Stimulated activated naive CD4-positive, alpha-beta T cell treated with Interleukin-2 at 50 U/mL for 16 hours (primary cell): ENCODE measurements at regions not wholly inside any gene's neighbourhood (a gene's known extent, or its start where the extent isn't known, plus 50 kb on each side); places are given as distances from the start of the nearest gene placed in this dataset.

Source experiments
- DNase-seq: peaks from one replicate; lab custom pipeline; 2025; lab: John Stamatoyannopoulos, UW

- DNase-seq: no peak
Measured at GRCh38 chr17:5785867-5786509, 201.7 kb upstream of the NLRP1 start.

DNA sequence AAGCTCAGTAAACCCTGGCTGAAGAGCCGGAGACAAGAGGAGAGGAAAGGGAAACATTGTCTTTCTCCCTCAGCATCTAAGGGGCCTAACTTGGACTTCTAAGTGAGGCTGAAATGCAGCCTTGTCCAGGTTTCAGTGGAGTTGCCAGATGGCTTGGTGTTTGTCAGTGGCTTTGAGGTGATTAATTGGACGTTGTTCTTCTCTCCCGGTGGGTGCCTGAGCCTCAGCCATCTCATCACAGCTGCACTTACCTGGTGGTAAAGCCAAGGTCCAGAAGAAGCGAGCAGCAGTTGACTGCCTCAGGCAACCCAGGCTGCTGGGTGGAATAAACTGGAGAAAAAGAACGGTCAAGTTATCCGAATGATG, 202.2 kb upstream of the NLRP1 start:
- DNase-seq: no peak

DNA sequence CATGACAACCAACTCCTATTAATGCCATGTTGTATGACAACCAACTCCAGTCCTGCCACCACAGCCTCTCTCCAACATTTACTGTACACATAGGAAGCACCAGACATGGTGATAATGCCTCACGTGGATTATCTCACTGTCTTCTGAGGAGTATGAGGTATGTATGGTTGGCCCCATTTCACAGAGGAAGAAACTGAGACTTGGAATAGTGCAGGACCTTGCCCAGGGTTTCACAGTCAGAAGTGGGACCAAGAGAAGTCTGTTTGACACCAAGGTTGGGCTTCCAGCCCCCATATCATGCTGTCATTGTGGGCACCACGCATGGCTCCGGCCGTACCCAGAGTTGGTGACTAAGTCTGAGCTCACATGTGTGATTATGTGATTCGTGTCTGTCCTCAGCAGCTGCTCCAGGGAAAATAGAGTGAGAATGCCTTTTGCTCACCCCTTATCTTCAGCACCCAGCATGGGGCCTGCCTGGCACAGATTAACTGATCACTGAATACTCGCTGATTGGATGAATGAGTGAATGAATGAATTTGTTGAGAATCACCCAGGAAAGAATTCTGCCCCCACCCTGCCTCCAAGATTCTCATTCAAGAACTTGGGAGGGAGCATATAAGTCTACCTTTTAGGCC, 204.1 kb upstream of the NLRP1 start:
- no peak for DNase-seq

DNA sequence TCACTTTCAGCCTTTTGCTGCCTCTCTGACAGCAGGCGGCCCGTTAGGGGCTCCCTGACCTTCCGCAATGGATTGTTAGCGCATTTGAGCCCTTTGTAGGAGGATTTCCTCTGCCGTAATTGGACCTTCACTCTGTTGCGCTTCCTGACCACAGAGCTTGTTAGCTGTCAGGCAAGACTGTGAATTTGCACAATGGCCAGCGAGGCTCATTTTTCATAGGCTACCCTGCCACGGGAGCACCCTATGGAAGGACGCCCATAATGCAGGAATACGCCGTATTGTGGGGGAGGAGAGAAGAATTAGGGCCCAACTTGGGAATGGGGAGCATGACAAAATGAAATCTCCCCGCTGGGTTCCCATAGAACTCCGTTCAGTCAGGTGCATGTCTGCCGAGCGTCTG, 205.2 kb upstream of the NLRP1 start:
- DNase-seq: no peak

DNA sequence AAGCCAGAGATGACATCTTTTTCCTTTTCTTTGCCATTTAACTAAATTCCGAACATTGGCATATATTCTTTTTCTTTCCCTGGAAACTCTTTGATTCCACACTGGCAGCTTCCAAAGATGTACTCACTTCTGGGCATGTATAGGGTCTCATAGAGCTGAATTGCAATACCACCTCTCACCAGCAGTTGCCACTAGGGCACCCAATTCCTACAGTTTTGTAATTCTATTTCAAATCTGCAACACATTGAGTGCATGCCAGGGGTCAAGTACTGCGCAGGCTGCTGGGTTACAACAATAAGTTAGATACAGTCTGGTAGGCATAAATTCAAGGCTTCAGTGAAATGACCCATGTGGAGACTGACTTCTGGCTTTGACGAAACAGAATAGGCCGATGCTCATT, 208.8 kb upstream of the NLRP1 start:
- DNase-seq: no peak

DNA sequence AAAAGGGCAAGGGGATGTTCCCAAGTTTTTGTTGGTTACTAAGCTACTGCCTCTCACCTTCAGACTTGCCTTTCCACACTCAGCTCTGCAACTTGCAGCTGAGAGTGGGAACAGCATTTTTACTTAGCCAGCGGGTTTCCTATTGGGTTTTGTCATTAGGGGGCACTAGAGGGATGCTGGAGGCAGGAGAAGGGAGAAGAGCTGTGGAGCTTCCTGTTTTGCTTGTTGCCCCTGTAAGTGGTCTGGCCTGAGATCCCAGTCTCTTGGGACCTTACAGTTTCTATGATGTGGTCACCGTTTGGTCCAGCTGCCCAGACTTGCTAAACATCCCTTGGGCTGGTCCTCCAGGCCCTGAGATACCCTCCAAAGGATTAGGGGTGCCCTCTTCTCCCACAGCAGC, 209.6 kb upstream of the NLRP1 start:
- DNase-seq: no peak

- no peak for DNase-seq
Measured at GRCh38 chr17:5794385-5794784, 210.1 kb upstream of the NLRP1 start.

DNA sequence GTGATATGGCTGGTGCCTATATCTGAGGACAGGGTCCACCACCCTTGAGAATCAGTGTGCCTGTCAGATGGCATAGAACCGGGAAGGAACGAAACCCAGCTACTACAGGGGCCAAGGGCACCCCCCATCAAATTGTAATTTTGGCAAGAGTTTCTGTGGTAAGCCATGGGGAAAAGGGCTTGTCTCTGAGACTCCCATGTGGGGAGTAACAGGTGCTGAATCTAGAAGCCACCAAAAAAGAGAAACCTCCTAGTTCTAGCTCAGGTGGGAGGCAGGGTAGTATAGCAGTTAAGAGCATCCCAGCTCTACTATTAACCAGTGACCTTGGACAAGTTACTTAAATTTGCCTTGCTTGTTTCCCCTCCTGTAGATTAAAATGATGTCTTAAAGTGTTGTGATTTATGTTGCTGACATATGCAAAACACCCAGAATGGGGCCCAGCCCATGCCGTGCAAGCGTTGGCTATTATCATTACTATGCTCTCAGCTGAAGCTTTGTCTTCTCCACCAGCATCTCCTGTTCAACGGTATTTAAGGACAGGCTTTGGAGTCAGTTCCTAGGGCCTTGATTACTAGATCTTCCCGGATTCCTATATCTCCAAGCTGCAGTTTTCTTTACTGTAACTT, 210.7 kb upstream of the NLRP1 start:
- DNase-seq: no peak

- DNase-seq: no peak
Measured at GRCh38 chr17:5797447-5798050, 213.2 kb upstream of the NLRP1 start.

- no peak for DNase-seq
Measured at GRCh38 chr17:5798094-5798493, 213.8 kb upstream of the NLRP1 start.

GRCh38 chr17:5800131-5800530, 215.8 kb upstream of the NLRP1 start:
- DNase-seq: no peak

GRCh38 chr17:5800646-5801045, 216.3 kb upstream of the NLRP1 start:
- no peak for DNase-seq

DNA sequence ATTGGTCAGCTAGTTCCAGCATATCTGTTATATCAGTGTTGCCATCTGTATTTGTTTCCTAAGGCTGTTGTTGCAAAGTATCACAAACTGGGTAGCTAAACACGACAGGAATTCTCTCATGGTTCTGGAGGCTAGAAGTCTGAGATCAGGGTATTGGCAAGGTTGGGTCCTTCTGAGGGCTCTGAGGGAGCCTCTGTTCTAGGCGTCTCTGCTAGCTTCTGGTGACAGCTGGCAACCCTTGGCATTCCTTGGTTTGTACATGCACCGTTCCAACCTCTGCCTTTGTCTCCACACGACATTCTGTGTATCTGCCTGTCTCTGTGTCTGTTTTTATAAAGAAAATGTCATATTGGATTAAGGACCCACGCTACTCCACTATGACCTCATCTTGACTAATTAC, 219.9 kb upstream of the NLRP1 start:
- DNase-seq: no peak

GRCh38 chr17:5809056-5809455, 224.7 kb upstream of the NLRP1 start:
- DNase-seq: no peak

DNA sequence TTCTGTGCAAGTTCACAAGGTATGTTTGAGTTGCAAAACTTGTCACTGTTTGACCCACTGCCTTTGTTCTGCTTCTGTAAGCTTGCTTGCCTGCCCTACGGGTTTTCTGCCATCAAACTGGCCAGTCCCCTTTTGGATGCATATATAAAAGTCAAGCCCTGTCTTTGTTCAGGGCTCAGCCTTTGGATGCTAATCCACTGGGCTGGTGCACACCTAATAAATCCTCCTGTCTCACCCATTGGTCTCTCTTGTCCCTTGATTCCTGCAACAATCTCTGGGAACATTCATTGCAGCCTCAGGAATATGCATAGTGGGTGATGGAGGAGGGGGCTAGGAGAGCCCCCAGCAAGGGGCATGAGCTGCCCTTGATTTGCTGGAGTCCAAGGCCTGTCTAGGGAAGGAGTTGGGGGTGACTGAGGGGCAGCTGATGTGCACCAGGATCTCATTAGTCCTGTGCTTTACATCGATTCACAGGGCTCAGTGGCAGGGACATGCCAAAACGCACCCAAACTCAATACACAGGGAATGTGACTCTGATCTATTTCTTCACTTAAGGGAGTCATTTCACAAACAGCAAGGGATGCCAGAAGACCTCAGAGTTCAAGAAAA, 225.4 kb upstream of the NLRP1 start:
- no peak for DNase-seq

DNA sequence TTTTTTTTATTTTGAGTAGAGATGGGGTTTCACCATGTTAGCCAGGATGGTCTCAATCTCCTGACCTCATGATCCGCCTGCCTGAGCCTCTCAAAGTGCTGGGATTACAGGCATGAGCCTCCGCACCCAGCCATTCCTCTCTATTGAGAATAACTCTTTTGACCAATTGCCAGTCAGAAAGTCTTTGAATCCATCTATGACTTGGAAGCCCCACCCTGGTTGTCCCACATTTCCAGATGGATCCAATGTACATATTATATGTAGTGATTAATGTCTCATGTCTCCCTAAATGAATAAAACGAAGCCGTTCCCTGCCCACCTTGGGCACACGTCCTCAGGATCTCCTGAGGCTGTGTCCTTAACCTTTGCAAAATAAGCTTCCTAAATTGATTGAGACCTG, 228.3 kb upstream of the NLRP1 start:
- DNase-seq: no peak

DNA sequence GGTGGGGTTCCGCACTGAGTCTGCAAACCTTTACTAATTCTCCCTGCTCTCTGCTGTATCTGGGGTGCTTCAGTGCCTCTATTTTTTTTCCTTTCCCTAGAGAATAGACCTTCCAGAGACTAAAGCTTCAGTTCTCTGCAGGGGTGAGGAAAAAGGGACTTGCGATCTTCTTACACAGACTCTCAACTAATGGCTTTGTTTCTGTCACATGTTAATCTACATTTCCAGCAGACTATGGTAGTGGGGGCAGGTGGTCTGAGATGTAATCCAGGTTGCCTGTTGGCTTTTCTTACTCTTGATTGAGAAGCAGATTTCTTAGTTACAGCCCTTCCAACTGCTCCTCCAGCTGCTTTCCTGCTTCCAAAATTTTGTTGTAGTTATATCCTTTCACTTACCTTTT, 229.0 kb upstream of the NLRP1 start:
- no peak for DNase-seq

DNA sequence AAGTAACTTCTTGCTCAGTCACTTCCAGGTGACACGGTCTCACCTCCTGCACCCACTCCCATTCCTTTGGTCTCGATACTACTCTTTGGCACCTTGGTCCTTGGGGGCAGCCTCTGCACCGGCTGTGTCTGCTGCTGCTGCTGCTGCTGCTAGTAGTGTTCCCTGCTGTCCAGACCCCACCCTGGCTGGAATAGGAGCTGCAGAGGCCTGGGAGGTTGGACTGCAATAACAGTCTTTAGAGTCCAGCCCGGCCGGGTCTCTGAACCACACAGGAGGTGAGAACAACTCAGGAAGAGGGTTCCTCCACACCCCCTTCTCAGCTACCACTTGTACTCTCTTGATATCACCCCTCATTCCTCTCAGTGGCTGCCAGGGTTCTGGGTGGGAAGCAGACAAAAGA, 231.1 kb upstream of the NLRP1 start:
- no peak for DNase-seq

- DNase-seq: no peak
Measured at GRCh38 chr17:5816491-5817070, 232.3 kb upstream of the NLRP1 start.

DNA sequence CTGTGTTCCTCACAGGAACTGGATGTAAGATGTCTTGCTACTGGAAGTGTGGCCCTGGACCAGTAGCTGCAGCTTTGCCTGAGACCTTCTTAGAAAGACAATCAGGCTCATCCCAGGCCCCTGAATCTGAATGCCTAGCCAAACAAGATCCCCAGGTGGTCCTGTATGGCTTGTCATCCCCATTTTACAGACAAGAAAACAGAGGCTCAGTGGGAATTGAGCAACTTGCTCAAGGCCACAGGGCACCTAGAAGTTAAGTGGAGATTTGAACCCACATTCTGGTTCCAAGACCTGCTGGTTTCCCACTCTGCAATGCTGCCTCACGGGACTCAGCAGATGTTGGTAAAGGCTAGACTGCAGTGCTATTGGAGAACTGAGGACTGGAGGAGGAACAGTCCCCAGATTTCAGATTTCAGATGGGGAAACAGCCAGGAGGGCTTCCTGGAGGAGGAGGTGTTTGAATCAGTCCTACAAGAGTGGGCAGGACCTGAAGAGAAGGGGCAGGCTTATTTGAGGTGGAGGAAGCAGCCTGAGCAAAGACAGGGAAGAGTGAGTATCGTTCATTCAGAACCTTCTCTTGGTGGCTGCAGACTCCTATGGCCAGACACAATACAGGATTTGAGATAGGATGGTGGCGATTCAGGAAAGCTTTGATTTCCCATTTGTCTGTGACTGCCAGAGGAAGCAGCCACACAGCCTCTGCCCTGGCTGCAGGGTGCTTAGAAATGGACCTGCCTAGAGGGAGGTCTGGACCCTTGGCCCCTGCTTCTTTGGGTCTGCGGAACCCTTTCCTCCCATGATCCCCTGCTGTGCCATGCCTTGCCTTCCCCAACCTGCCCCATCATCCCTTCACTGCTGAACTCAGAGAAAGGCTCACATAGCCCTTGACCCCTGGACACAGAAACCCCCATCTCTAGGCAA, 233.4 kb upstream of the NLRP1 start:
- no peak for DNase-seq

- no peak for DNase-seq
Measured at GRCh38 chr17:5819396-5819795, 235.1 kb upstream of the NLRP1 start.
